Karpas-422 (cell line): ENCODE measurements at regions not wholly inside any gene's neighbourhood (a gene's known extent, or its start where the extent isn't known, plus 50 kb on each side); places are given as distances from the start of the nearest gene placed in this dataset.

Experiments used
- DNase-seq: peaks from one replicate; pipeline ENCODE4 v3.0.0-alpha.2; 2015
- H2AFZ ChIP-seq: fragments of 200-600 bp; sonication (generic); 2 replicates; pipeline ENCODE4 v1.6.1; 2014; ENCODE audit warnings: antibody characterized with exemption, low read length, mixed read lengths
- H3K27ac ChIP-seq: fragments of 200-600 bp; sonication (generic); 2 replicates; pipeline ENCODE4 v1.5.1; 2014; ENCODE audit warnings: mild to moderate bottlenecking, low read length, moderate library complexity
- H3K27me3 ChIP-seq: fragments of 200-600 bp; sonication (generic); 2 replicates; pipeline ENCODE4 v1.6.1; 2014; ENCODE audit warnings: low read length, mixed read lengths
- H3K36me3 ChIP-seq: fragments of 200-600 bp; sonication (generic); 2 replicates; pipeline ENCODE4 v1.6.1; 2014; ENCODE audit warnings: low read length, mixed read lengths; ENCODE audit not compliant: insufficient read depth
- H3K4me1 ChIP-seq: fragments of 200-600 bp; sonication (generic); 2 replicates; pipeline ENCODE4 v1.6.1; 2014; ENCODE audit warnings: mild to moderate bottlenecking, low read length, mixed read lengths
- H3K4me2 ChIP-seq: fragments of 200-600 bp; sonication (generic); 2 replicates; pipeline ENCODE4 v1.6.1; 2014; ENCODE audit warnings: low read length, low read depth, mild to moderate bottlenecking; ENCODE audit not compliant: poor library complexity, severe bottlenecking
- H3K4me3 ChIP-seq: fragments of 200-600 bp; sonication (generic); 2 replicates; pipeline ENCODE4 v1.5.1; 2014; ENCODE audit warnings: mild to moderate bottlenecking, antibody characterized with exemption, low read length, mixed read lengths
- H3K79me2 ChIP-seq: fragments of 200-600 bp; sonication (generic); 2 replicates; pipeline ENCODE4 v1.6.1; 2014; ENCODE audit warnings: mild to moderate bottlenecking, low read length, mixed read lengths
- H3K9ac ChIP-seq: fragments of 200-600 bp; sonication (generic); 2 replicates; pipeline ENCODE4 v1.6.0; 2014; ENCODE audit warnings: low read length
- H3K9me2 ChIP-seq: fragments of 200-600 bp; sonication (generic), shearing (Covaris generic); replicated peaks from 2 replicates; pipeline ENCODE4 v1.6.0; 2014; ENCODE audit warnings: mild to moderate bottlenecking, low read length, moderate library complexity; ENCODE audit not compliant: insufficient read depth
- H3K9me3 ChIP-seq: fragments of 300-700, 200-600 bp; sonication (generic); 2 replicates; pipeline ENCODE4 v1.6.1; 2014; ENCODE audit warnings: low read length, mixed read lengths
- H4K20me1 ChIP-seq: fragments of 200-600 bp; sonication (generic); 2 replicates; pipeline ENCODE4 v1.6.1; 2014; ENCODE audit warnings: mild to moderate bottlenecking, antibody characterized with exemption, low read length, low read depth; ENCODE audit not compliant: insufficient read depth

DNA sequence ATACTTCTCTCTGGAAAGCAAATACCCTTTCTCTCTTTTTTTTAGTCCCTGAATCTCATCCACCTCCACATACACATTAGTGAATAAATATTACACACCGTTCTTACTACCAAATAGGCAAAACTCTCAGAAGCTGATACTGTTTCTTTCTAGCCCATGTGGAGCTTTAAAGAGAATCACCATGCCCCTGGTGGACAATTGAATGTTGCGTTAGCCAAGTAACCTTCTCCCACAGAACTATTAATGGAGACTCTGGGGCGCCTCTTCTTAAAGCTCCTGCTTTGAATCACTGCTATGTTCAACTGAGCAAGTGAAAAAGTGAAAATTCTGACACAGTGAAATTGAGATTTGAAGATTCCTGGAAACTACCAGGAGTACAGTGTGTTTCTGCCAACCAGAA is 522.8 kb upstream of the CDH7 start:
- no peak overlapping the region for H3K4me2 ChIP-seq
- H2AFZ ChIP-seq = no peak overlapping the region
- H3K27me3 ChIP-seq = no peaks in the 10 kb centered on the region
- no peak overlapping the region for H3K9ac ChIP-seq
- no peaks in the 10 kb centered on the region for H3K79me2 ChIP-seq
- H3K9me3 ChIP-seq = peaks cover 53% of the 10 kb centered on the region
- H3K27ac ChIP-seq = no peak overlapping the region
- H3K9me2 ChIP-seq = no peaks in the 10 kb centered on the region
- no peak overlapping the region for H3K4me3 ChIP-seq
- no peak for DNase-seq
- no peaks in the 10 kb centered on the region for H3K36me3 ChIP-seq
- H4K20me1 ChIP-seq = no peaks in the 10 kb centered on the region
- H3K4me1 ChIP-seq = no peaks in the 10 kb centered on the region

DNA sequence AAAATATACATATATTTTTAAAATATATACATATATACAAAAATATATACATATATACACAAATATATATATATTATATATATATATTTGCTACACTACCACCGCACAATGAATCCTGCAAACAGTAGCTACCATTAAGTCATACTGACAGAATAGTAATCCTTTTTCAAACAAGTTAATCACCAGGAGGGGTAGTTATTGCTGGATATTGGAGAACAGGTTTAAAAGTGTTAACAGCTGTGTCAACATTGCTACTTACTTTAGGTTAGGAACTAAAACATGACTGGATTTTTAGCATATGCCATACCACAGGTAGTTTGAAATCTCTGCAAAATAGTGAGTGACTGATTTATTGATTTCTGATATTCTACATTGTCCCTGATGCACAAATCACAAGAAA is 529.1 kb upstream of the CDH7 start:
- Histone ChIP-seq H3K4me3 (no peak overlapping the region), H3K27me3 (no peaks in the 10 kb centered on the region), H3K9me3 (peaks cover 46% of the 10 kb centered on the region), H3K79me2 (no peaks in the 10 kb centered on the region), H3K4me2 (no peak overlapping the region), H3K4me1 (no peaks in the 10 kb centered on the region), H3K9ac (no peak overlapping the region), H4K20me1 (no peaks in the 10 kb centered on the region), H3K9me2 (no peaks in the 10 kb centered on the region), H3K36me3 (no peaks in the 10 kb centered on the region), H2AFZ (no peak overlapping the region), H3K27ac (no peak overlapping the region)
- no peak for DNase-seq

DNA sequence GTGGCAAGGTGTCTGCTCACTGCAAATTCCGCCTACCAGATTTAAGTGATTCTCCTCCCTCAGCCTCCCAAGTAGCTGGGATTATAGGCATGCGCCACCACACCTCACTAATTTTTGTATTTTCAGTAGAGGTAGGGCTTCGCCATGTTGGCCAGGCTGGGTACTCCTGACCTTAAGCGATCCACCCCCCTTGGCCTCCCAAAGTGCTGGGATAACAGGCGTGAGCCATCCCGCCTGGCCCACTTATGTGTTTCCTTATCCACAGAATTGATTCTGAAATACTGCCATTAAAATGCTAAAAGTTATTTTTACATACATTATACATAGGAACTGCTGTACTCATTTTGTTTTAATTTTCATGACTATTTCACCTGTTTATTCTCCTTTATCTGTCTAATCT is 529.7 kb upstream of the CDH7 start:
- Histone ChIP-seq H4K20me1 (no peaks in the 10 kb centered on the region), H3K4me2 (no peak overlapping the region), H3K4me1 (no peaks in the 10 kb centered on the region), H3K79me2 (no peaks in the 10 kb centered on the region), H3K4me3 (no peak overlapping the region), H3K9me2 (no peaks in the 10 kb centered on the region), H3K27me3 (no peaks in the 10 kb centered on the region), H3K27ac (no peak overlapping the region), H2AFZ (no peak overlapping the region), H3K36me3 (no peaks in the 10 kb centered on the region), H3K9ac (no peak overlapping the region), H3K9me3 (peaks cover 42% of the 10 kb centered on the region)
- DNase-seq = no peak

DNA sequence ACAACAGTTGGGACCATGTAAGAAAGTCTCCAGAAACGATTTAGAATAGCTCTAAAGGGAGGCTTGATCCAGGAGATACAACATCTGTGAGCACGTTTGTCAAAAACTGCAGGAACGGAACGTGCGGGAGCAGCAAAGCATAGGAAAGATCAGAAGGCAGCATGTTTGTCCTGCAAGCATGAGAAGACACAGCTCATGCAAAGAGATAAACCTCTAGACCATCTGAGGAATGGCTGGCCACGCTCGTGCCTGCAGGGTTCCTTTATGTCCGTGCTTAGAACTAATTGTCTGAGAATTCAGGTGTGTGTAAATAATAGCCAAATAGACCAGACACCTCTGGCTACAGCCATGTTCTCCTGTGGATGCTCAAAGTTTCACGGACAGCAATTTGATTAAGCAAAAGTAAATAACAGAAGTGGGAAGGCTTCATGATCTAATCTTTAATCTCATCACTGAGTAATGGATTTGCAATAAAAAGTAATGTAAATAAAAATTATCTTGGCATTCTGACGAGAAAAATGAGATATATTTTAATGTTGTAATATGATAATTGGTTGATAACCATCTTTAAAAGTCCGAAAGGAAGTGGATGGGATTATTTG is 534.8 kb upstream of the CDH7 start:
- no peaks in the 10 kb centered on the region for H3K4me1 ChIP-seq
- no peak overlapping the region for H2AFZ ChIP-seq
- no peak overlapping the region for H3K4me3 ChIP-seq

DNA sequence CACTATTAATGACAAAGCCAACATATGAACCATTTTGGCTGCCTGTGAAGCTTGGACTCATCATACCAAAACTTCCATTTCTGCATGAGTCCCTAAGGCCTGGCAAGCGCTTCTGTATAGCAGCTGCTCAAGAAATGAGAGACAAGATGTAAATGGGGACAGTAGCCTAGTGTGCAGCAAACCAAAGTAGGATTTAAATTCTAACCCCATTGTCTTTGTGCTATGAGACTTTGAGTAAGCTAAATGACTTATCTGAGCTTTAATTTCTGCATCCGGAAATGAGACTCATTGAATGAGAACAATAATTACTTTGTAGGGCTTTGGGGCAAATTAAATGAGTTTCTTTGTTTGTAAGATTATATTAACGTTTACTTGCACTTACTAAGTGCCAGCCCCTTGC is 536.4 kb upstream of the CDH7 start:
- DNase-seq = no peak
- Histone ChIP-seq H3K4me2 (no peak overlapping the region), H3K27me3 (no peaks in the 10 kb centered on the region), H3K36me3 (no peaks in the 10 kb centered on the region), H3K9me3 (peaks cover 56% of the 10 kb centered on the region), H3K4me3 (no peak overlapping the region), H3K9ac (no peak overlapping the region), H3K4me1 (no peaks in the 10 kb centered on the region), H3K9me2 (no peaks in the 10 kb centered on the region), H3K27ac (no peak overlapping the region), H4K20me1 (no peaks in the 10 kb centered on the region), H3K79me2 (no peaks in the 10 kb centered on the region), H2AFZ (no peak overlapping the region)

More for the DNA sequence above, 534.8 kb upstream of the CDH7 start:
- no peak overlapping the region for H3K9ac ChIP-seq
- no peaks in the 10 kb centered on the region for H3K36me3 ChIP-seq
- no peak for DNase-seq
- H3K9me2 ChIP-seq = no peaks in the 10 kb centered on the region
- H3K79me2 ChIP-seq = no peaks in the 10 kb centered on the region
- no peak overlapping the region for H3K4me2 ChIP-seq
- H4K20me1 ChIP-seq = no peaks in the 10 kb centered on the region
- no peaks in the 10 kb centered on the region for H3K27me3 ChIP-seq
- peaks cover 54% of the 10 kb centered on the region for H3K9me3 ChIP-seq
- H3K27ac ChIP-seq = no peak overlapping the region

DNA sequence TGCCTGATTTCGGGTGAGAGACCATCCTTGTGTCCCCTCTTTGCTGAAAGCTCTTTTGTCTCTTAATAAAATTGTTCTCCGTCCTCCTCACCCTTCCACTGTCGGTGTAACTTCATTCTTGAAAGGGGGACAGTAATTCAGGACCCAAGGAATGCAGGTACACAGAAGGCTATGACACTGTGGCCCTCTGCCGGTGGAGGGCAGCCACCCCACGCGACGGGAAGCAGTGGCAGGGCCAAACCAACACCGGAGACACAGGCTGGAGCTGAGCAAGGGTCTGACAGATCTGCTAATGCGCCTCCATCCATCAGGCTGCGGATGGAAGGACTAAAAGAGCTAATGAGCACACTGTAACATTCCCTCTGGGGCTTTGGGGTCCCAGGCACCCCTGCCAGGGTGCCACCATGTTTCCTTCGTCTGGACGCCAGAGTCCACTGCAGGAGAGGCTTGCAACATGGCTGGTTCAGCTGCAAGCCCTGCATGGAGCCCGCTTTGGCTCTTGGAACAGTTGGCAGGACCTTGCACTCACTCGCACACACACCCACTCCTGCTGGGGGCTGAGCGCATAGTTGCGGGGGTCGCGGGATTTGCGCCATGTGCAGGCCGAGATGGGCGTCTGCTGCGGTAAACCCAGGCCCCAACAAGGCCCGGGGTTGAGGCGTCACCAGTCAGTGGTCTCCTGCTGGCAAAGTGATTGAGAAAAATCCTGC is 544.1 kb upstream of the CDH7 start:
- Histone ChIP-seq H3K4me1 (no peaks in the 10 kb centered on the region), H3K79me2 (no peaks in the 10 kb centered on the region), H3K9me2 (no peaks in the 10 kb centered on the region), H3K27ac (no peak overlapping the region), H3K36me3 (no peaks in the 10 kb centered on the region), H3K9ac (no peak overlapping the region), H3K9me3 (peaks cover 28% of the 10 kb centered on the region), H3K27me3 (no peaks in the 10 kb centered on the region), H4K20me1 (no peaks in the 10 kb centered on the region), H3K4me3 (no peak overlapping the region), H3K4me2 (no peak overlapping the region), H2AFZ (peak overlapping the region; percentile 23; the same call in 1 of the 2 replicates)
- peak; percentile 63 for DNase-seq

DNA sequence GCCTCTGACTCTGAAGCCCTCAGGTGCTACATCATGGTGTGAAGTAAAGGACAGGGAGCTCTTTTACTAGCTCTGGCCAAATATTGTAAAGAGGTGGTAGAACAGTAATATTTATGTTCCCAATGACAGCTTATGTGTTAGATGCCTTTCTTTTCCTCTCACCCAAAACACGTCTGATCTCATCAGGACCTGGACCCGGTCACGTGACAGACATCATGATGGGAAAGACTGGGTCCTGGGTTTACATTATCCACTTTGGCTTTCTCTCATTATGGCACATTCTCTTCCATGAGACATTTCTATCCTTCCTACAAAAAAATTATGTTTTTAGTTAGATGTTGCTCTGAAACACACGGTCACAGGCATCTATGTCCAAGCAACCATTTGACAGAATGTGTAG is 548.7 kb upstream of the CDH7 start:
- Histone ChIP-seq H3K36me3 (no peaks in the 10 kb centered on the region), H3K9me3 (peaks cover 32% of the 10 kb centered on the region), H3K27me3 (no peaks in the 10 kb centered on the region), H3K4me1 (no peaks in the 10 kb centered on the region), H3K4me3 (no peak overlapping the region), H3K4me2 (no peak overlapping the region), H2AFZ (no peak overlapping the region), H3K9me2 (no peaks in the 10 kb centered on the region), H3K9ac (no peak overlapping the region), H3K27ac (no peak overlapping the region), H4K20me1 (no peaks in the 10 kb centered on the region), H3K79me2 (no peaks in the 10 kb centered on the region)
- DNase-seq = no peak

DNA sequence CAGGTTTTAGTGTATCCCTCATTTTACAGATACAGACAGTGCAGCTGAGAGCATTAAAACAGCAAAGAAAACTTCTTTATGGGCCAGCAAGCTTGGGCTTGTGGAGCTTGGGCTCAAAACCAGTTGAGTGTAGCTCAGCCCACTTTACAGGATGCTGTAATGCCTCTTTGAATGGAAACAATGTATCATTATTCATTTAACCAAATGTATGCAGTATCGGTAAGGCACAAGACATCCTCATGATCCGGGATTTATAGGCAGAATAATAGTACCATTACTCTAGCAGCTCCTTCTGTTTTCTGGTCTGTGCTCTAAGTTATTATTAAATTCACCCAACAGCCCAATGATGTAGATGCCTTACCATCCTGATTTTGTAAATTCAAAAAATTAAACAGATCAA is 575.1 kb upstream of the CDH7 start:
- Histone ChIP-seq H3K27me3 (no peaks in the 10 kb centered on the region), H3K4me1 (no peaks in the 10 kb centered on the region), H4K20me1 (no peaks in the 10 kb centered on the region), H3K79me2 (no peaks in the 10 kb centered on the region), H3K9ac (no peak overlapping the region), H3K36me3 (no peaks in the 10 kb centered on the region), H3K27ac (no peak overlapping the region), H3K4me3 (no peak overlapping the region), H3K4me2 (no peak overlapping the region), H3K9me3 (peaks cover 56% of the 10 kb centered on the region), H2AFZ (no peak overlapping the region), H3K9me2 (no peaks in the 10 kb centered on the region)
- DNase-seq = no peak
